ENCODE measurements at regions not wholly inside any gene's neighbourhood (a gene's known extent, or its start where the extent isn't known, plus 50 kb on each side); places are given as distances from the start of the nearest gene placed in this dataset.

DNA sequence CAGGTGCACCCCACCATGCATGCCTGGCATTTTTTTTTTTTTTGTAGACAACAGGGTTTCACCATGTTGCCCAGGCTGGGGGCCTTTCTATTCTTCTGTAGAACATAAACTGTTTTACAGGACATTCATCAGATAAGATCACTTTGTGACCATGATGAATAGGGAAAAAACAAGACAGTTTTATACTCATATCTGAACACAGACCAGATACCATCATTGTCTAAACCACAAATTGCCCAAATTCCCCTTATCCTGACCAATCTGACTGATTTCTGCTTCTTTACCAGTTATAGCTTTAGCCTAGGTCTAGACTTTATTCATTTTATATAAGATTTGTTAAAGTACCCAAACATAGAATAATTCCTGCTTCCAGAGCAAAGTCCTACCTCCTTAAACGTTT lies 1699.3 kb upstream of the TMEFF2 start:
- DNase-seq (ENCODE audit: insufficient read length, low spot score) (no peak), FAIRE-seq (no peak)
- no peak for TF ChIP-seq CTCF (IDR thresholded peaks at IDR 0.05; ENCODE audit: insufficient read depth, missing control alignments)

DNA sequence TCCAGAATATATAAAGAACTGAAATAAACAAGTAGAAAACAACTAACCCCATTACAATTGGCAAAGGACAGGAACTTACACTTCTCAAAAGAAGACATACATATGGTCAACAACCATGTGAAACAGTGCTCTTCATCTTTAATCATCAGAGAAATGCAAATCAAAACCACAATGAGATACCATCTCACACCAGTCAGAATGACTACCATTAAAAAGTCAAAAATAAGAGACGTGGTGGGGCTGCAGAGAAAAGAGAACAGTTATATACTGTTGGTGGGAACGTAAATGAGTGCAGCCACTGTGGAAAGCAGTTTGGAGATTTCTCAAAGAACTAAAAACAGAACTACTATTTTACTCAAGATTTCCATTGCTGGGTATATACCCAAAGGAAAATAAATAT lies 1696.3 kb upstream of the TMEFF2 start:
- TF ChIP-seq CTCF (IDR thresholded peaks at IDR 0.05; ENCODE audit: insufficient read depth, missing control alignments) = no peak
- DNase-seq (ENCODE audit: insufficient read length, low spot score) (no peak), FAIRE-seq (no peak)

DNA sequence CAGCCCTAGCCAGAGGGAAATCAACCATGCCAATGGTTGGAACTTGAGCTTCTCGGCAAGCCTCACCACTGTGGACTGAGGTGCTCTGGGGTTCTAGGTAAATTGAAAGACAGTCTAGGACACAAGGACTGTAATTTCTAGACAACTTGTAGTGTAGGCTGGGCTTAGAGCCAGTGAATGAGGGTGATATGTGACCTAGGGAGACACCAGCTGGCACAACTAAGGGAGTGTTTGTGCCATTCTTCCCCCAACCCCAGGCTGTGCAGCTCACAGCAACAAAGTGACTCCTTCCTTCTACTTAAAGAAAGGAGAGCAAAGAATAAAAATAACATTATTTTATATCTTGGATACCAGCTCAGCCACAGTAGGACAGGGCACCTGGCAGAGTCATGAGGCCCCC lies 1690.7 kb upstream of the TMEFF2 start:
- TF ChIP-seq CTCF (IDR thresholded peaks at IDR 0.05; ENCODE audit: insufficient read depth, missing control alignments) = no peak

GRCh38 chr2:193883820-193884219 lies 1689.1 kb upstream of the TMEFF2 start:
- DNase-seq (ENCODE audit: insufficient read length, low spot score) (no peak), FAIRE-seq (no peak)
- no peak for TF ChIP-seq CTCF (IDR thresholded peaks at IDR 0.05; ENCODE audit: insufficient read depth, missing control alignments)

More for the DNA sequence above, 1690.7 kb upstream of the TMEFF2 start:
- FAIRE-seq = no peak
- DNase-seq (ENCODE audit: insufficient read length, low spot score) = no peak

GRCh38 chr2:193876980-193877379 lies 1682.2 kb upstream of the TMEFF2 start:
- FAIRE-seq (no peak), DNase-seq (ENCODE audit: insufficient read length, low spot score) (no peak)
- no peak for TF ChIP-seq CTCF (IDR thresholded peaks at IDR 0.05; ENCODE audit: insufficient read depth, missing control alignments)

GRCh38 chr2:193869564-193869963 lies 1674.8 kb upstream of the TMEFF2 start:
- DNase-seq (ENCODE audit: insufficient read length, low spot score) = no peak
- TF ChIP-seq CTCF (IDR thresholded peaks at IDR 0.05; ENCODE audit: insufficient read depth, missing control alignments) = no peak
- FAIRE-seq = no peak

GRCh38 chr2:193868833-193869232 lies 1674.1 kb upstream of the TMEFF2 start:
- no peak for TF ChIP-seq CTCF (IDR thresholded peaks at IDR 0.05; ENCODE audit: insufficient read depth, missing control alignments)
- no peak for FAIRE-seq
- DNase-seq (ENCODE audit: insufficient read length, low spot score) = no peak

Data from D721Med (cell line).